ENCODE measurements at regions not wholly inside any gene's neighbourhood (a gene's known extent, or its start where the extent isn't known, plus 50 kb on each side); places are given as distances from the start of the nearest gene placed in this dataset.

DNA sequence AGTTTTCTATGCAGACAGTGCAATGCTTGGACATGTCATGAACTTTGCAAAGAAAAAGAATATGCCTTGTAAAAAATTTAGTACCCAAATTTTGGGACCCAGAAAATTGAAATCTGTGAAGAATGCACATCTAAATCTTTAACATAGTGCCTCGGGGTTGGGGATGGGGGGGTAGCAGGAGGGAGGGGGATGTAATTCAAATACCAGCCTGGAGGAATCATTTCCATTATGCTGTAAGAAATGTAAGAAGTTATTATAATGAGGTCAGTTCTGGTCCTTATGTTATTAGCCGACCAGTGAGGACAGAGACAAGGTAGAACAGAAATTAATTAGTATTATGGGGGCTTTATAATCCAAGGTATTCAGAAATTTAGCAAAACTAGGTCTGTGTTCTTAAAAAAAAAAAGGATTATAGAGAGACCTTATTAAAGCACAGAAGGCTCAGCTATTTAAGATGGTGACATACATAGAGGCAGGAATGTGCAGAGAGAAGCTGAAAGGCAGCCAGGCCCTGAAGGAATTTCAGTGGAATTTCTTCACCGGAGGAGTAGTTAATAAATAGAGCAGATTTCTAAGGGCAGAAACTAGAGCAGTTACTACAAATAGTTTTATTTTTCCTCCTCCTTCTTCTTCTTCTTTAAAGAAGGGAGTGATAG is 89.0 kb upstream of the RBMS1 start:
- H3K27ac ChIP-seq (ENCODE audit: low read depth in 2 of 2, low read length in 1 of 2): peak overlapping the region; percentile 83 to 84
- no peaks in the 10 kb centered on the region for H4K20me1 ChIP-seq (ENCODE audit: insufficient read depth)
- peak overlapping the region; percentile 55; the same call in 1 of the 2 replicates for H3K9ac ChIP-seq
- H3K4me2 ChIP-seq: peak overlapping the region; percentile 56
- no peak for DNase-seq
- TF ChIP-seq GATA2 (CRISPR knock-in tag; IDR thresholded peaks at IDR 0.05) (no peak), TAF1 (IDR thresholded peaks at IDR 0.05; ENCODE audit: borderline replicate concordance, low read depth, low read length) (no peak), ELF1 (IDR thresholded peaks at IDR 0.05) (no peak), SIN3A (IDR thresholded peaks at IDR 0.05; ENCODE audit: borderline replicate concordance, low read depth, low read length) (no peak), TEAD4 (IDR thresholded peaks at IDR 0.05; ENCODE audit: borderline replicate concordance, insufficient read depth) (peak; percentile 64; the same call in 1 of the 2 replicates), FOXM1 (IDR thresholded peaks at IDR 0.05; ENCODE audit: low read depth) (no peak), TCF12 (IDR thresholded peaks at IDR 0.05) (no peak), EP300 (IDR thresholded peaks at IDR 0.05; ENCODE audit: borderline replicate concordance in 1 of 2, low read depth in 1 of 2, low read length in 1 of 2) (no peak), JUND (IDR thresholded peaks at IDR 0.05) (no peak), RAD21 (IDR thresholded peaks at IDR 0.05; ENCODE audit: low read length) (no peak)
- TF ChIP-seq, protein P1, sequence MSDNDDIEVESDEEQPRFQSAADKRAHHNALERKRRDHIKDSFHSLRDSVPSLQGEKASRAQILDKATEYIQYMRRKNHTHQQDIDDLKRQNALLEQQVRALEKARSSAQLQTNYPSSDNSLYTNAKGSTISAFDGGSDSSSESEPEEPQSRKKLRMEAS (IDR thresholded peaks at IDR 0.05; ENCODE audit: low read depth): no peak
- TF ChIP-seq, protein P2, sequence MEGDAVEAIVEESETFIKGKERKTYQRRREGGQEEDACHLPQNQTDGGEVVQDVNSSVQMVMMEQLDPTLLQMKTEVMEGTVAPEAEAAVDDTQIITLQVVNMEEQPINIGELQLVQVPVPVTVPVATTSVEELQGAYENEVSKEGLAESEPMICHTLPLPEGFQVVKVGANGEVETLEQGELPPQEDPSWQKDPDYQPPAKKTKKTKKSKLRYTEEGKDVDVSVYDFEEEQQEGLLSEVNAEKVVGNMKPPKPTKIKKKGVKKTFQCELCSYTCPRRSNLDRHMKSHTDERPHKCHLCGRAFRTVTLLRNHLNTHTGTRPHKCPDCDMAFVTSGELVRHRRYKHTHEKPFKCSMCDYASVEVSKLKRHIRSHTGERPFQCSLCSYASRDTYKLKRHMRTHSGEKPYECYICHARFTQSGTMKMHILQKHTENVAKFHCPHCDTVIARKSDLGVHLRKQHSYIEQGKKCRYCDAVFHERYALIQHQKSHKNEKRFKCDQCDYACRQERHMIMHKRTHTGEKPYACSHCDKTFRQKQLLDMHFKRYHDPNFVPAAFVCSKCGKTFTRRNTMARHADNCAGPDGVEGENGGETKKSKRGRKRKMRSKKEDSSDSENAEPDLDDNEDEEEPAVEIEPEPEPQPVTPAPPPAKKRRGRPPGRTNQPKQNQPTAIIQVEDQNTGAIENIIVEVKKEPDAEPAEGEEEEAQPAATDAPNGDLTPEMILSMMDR (IDR thresholded peaks at IDR 0.05): peak; percentile 23
- TF ChIP-seq, protein P3, sequence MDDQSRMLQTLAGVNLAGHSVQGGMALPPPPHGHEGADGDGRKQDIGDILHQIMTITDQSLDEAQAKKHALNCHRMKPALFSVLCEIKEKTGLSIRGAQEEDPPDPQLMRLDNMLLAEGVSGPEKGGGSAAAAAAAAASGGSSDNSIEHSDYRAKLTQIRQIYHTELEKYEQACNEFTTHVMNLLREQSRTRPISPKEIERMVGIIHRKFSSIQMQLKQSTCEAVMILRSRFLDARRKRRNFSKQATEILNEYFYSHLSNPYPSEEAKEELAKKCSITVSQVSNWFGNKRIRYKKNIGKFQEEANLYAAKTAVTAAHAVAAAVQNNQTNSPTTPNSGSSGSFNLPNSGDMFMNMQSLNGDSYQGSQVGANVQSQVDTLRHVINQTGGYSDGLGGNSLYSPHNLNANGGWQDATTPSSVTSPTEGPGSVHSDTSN (IDR thresholded peaks at IDR 0.05): no peak
- TF ChIP-seq, protein P4, sequence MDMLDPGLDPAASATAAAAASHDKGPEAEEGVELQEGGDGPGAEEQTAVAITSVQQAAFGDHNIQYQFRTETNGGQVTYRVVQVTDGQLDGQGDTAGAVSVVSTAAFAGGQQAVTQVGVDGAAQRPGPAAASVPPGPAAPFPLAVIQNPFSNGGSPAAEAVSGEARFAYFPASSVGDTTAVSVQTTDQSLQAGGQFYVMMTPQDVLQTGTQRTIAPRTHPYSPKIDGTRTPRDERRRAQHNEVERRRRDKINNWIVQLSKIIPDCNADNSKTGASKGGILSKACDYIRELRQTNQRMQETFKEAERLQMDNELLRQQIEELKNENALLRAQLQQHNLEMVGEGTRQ (IDR thresholded peaks at IDR 0.05; ENCODE audit: borderline replicate concordance, low read depth, low read length): no peak
- H3K4me1 ChIP-seq (ENCODE audit: control insufficient read depth in 1 of 2, insufficient read depth in 2 of 2, low read depth in 1 of 2, low read length in 1 of 2): peaks cover 16 to 22% of the 10 kb centered on the region in 2 experiments
- peak overlapping the region; percentile 67 for H2AFZ ChIP-seq (ENCODE audit: low read depth)
- ChIA-PET CTCF (interaction anchor here (0.6 to 1.0 kb wide), 3 partner anchors 346 to 437 kb away, joined by 3 to 4 read pairs (median 3); no protein-coding TSS in a partner anchor), POLR2A (no interaction called here)
- WGBS (ENCODE audit: low lambda C conversion rate): 39% methylated on average over 3 of the region's 3 CpGs
- H3K4me3 ChIP-seq (ENCODE audit: low read depth in 2 of 2, low read length in 1 of 2): no peak overlapping the region; a peak in 1 of 4 replicates
- H3K9me3 ChIP-seq: no peaks in the 10 kb centered on the region
- H3K27me3 ChIP-seq (ENCODE audit: insufficient read depth): no peaks in the 10 kb centered on the region
- H3K79me2 ChIP-seq (ENCODE audit: insufficient read depth): no peaks in the 10 kb centered on the region
- no peaks in the 10 kb centered on the region for H3K9me2 ChIP-seq
- no peaks in the 10 kb centered on the region for H3K36me3 ChIP-seq (replicated peaks in 1 of 2; ENCODE audit: control insufficient read depth in 1 of 2, insufficient read depth in 2 of 2, low read length in 1 of 2)
- H3F3A ChIP-seq (replicated peaks; ENCODE audit: insufficient read depth): peaks cover 26% of the 10 kb centered on the region

Measured in SK-N-SH (cell line).